HG03575 (cell line): ENCODE measurements at regions not wholly inside any gene's neighbourhood (a gene's known extent, or its start where the extent isn't known, plus 50 kb on each side); places are given as distances from the start of the nearest gene placed in this dataset.

Source experiments
- ATAC-seq: cut with Tn5 transposase; IDR thresholded peaks from one replicate; pipeline ENCODE4 v1.9.1; 2021; ENCODE audit not compliant: unreplicated experiment, insufficient number of reproducible peaks, low FRiP score; ENCODE audit errors: extremely low read depth

GRCh38 chr2:138956116-138956515 is 175.9 kb upstream of the NXPH2 start:
- no peak for ATAC-seq

GRCh38 chr2:138950486-138950885 is 170.3 kb upstream of the NXPH2 start:
- ATAC-seq, result no peak

GRCh38 chr2:138949517-138949916 is 169.3 kb upstream of the NXPH2 start:
- ATAC-seq, result no peak

GRCh38 chr2:138948070-138948539 is 167.9 kb upstream of the NXPH2 start:
- ATAC-seq, result peak; percentile 58

- no peak for ATAC-seq
Observed at GRCh38 chr2:138943470-138943869, 163.3 kb upstream of the NXPH2 start.

- ATAC-seq, result no peak
Observed at GRCh38 chr2:138942466-138942865, 162.3 kb upstream of the NXPH2 start.

- ATAC-seq, result no peak
Observed at GRCh38 chr2:138931284-138932256, 151.4 kb upstream of the NXPH2 start.

GRCh38 chr2:138930571-138930970 is 150.4 kb upstream of the NXPH2 start:
- no peak for ATAC-seq

GRCh38 chr2:138928374-138929021 is 148.3 kb upstream of the NXPH2 start:
- no peak for ATAC-seq

GRCh38 chr2:138922973-138923563 is 142.9 kb upstream of the NXPH2 start:
- ATAC-seq, result no peak

GRCh38 chr2:138919120-138919747 is 139.0 kb upstream of the NXPH2 start:
- ATAC-seq, result no peak

GRCh38 chr2:138910427-138910826 is 130.2 kb upstream of the NXPH2 start:
- no peak for ATAC-seq

GRCh38 chr2:138906549-138906948 is 126.4 kb upstream of the NXPH2 start:
- no peak for ATAC-seq

- ATAC-seq, result no peak
Observed at GRCh38 chr2:138902239-138902871, 122.2 kb upstream of the NXPH2 start.

GRCh38 chr2:138901530-138901929 is 121.3 kb upstream of the NXPH2 start:
- no peak for ATAC-seq

GRCh38 chr2:138898855-138899254 is 118.7 kb upstream of the NXPH2 start:
- no peak for ATAC-seq

- ATAC-seq, result no peak
Observed at GRCh38 chr2:138897274-138897673, 117.1 kb upstream of the NXPH2 start.

GRCh38 chr2:138893746-138894145 is 113.6 kb upstream of the NXPH2 start:
- ATAC-seq, result no peak

- no peak for ATAC-seq
Observed at GRCh38 chr2:138881126-138881525, 100.9 kb upstream of the NXPH2 start.
